ENCODE measurements at regions not wholly inside any gene's neighbourhood (a gene's known extent, or its start where the extent isn't known, plus 50 kb on each side); places are given as distances from the start of the nearest gene placed in this dataset.

- TF ChIP-seq ETS1 (IDR thresholded peaks at IDR 0.05) = no peak
- TF ChIP-seq NANOG (IDR thresholded peaks at IDR 0.05; ENCODE audit: borderline replicate concordance) = no peak
- no peak for TF ChIP-seq EZH2phosphoT487 (IDR thresholded peaks at IDR 0.05; ENCODE audit: unreplicated experiment)
- TF ChIP-seq CREB1 (CRISPR knock-in tag; IDR thresholded peaks at IDR 0.05; ENCODE audit: low read depth) = no peak
- TF ChIP-seq ZNF114 (CRISPR knock-in tag; IDR thresholded peaks at IDR 0.05) = no peak
- no peak for TF ChIP-seq STAT1 (IDR thresholded peaks at IDR 0.05; ENCODE audit: unreplicated experiment)
- TF ChIP-seq CTCF (conservative IDR thresholded peaks at IDR 0.05; ENCODE audit: low read depth in 2 of 2) = no peak
- no peak for TF ChIP-seq POLR2AphosphoS5 (IDR thresholded peaks at IDR 0.05; ENCODE audit: low read depth)
- no peak for TF ChIP-seq EZH2 (IDR thresholded peaks at IDR 0.05; ENCODE audit: low read depth, unreplicated experiment)
- no peak for TF ChIP-seq JUNB (IDR thresholded peaks at IDR 0.05; ENCODE audit: unreplicated experiment)
These were observed 138.5 kb upstream of the ARPP21 start (continued) for GRCh38 chr3:35500641-35501350.

GRCh38 chr3:35502699-35503098, 136.6 kb upstream of the ARPP21 start:
- no peaks in the 10 kb centered on the region for H3K9me2 ChIP-seq (ENCODE audit: insufficient read depth)
- H3K36me3 Mint-ChIP-seq (ENCODE audit: low read depth) = no peaks in the 10 kb centered on the region

More at GRCh38 chr3:35502699-35503098, 136.6 kb upstream of the ARPP21 start:
- TF ChIP-seq JUNB (IDR thresholded peaks at IDR 0.05; ENCODE audit: unreplicated experiment) = no peak
- no peak for TF ChIP-seq CTCF (conservative IDR thresholded peaks at IDR 0.05; ENCODE audit: low read depth in 2 of 2)
- TF ChIP-seq REST (IDR thresholded peaks at IDR 0.05; ENCODE audit: unreplicated experiment) = no peak
- no peak for TF ChIP-seq POLR2AphosphoS5 (IDR thresholded peaks at IDR 0.05; ENCODE audit: low read depth)
- Mint-ChIP-seq H3K27ac (no peak overlapping the region; the same call in 1 of the 2 replicates), H3K4me1 (peaks cover 11% of the 10 kb centered on the region), H3K27me3 (ENCODE audit: insufficient read depth, low read depth, poor library complexity) (peaks cover 2% of the 10 kb centered on the region), H3K4me3 (no peak overlapping the region), H3K9me3 (no peaks in the 10 kb centered on the region)
- H4K20me1 ChIP-seq (replicated peaks; ENCODE audit: insufficient read depth) = no peaks in the 10 kb centered on the region
- H3K27me3 ChIP-seq (ENCODE audit: insufficient read depth) = no peaks in the 10 kb centered on the region
- no peaks in the 10 kb centered on the region for H3F3A ChIP-seq (replicated peaks; ENCODE audit: low read depth)
- no peak overlapping the region for H3K4me2 ChIP-seq
- no peak overlapping the region for H2AFZ ChIP-seq
- peaks cover 4% of the 10 kb centered on the region; the same call in 1 of the 2 replicates for H3K4me1 ChIP-seq (ENCODE audit: insufficient read depth)
- H3K79me2 ChIP-seq (replicated peaks; ENCODE audit: insufficient read depth) = no peaks in the 10 kb centered on the region
- no peak for DNase-seq (ENCODE audit: low spot score)
- H3K36me3 ChIP-seq (ENCODE audit: insufficient read depth) = no peaks in the 10 kb centered on the region
- H3K27ac ChIP-seq (ENCODE audit: low read depth) = no peak overlapping the region
- H3K4me3 ChIP-seq = no peak overlapping the region
- no peak for ATAC-seq

Measured in GM23338 (cell line).